Brain microvascular endothelial cell (primary cell): ENCODE measurements at regions not wholly inside any gene's neighbourhood (a gene's known extent, or its start where the extent isn't known, plus 50 kb on each side); places are given as distances from the start of the nearest gene placed in this dataset.

Experiments
- DNase-seq: peaks from one replicate; pipeline ENCODE4 v3.0.0-alpha.2; 2020
- H3K27ac ChIP-seq: fragments of 250-450 bp; sonication (Bioruptor Pico); 2 replicates; pipeline ENCODE4 v1.5.1; 2020; ENCODE audit warnings: mild to moderate bottlenecking, moderate library complexity
- H3K27me3 ChIP-seq: fragments of 250-450 bp; sonication (Bioruptor Pico); replicated peaks from 2 replicates; pipeline ENCODE4 v1.5.1; 2020; ENCODE audit warnings: mild to moderate bottlenecking
- H3K36me3 ChIP-seq: fragments of 250-450 bp; sonication (Bioruptor Pico); replicated peaks from 2 replicates; pipeline ENCODE4 v1.5.1; 2020; ENCODE audit warnings: mild to moderate bottlenecking
- H3K4me3 ChIP-seq: 2 replicates; pipeline ENCODE4 v1.5.1; 2011; ENCODE audit warnings: low read depth, mild to moderate bottlenecking, control low read depth, low read length, moderate library complexity
- in situ Hi-C: cut with HindIII; loops from 2 replicates; pipeline ENCODE4 v1.10.0; 2017; ENCODE audit warnings: low sequenced_read_pairs, low pct_ligation_motif_present
- TF ChIP-seq, protein P1 (sequence below): IDR thresholded peaks from 2 replicates; pipeline ENCODE4 v1.5.1; 2011; ENCODE audit warnings: low read depth, mild to moderate bottlenecking, moderate library complexity, low read length, control low read depth, inconsistent platforms; ENCODE audit errors: missing control alignments

DNA sequence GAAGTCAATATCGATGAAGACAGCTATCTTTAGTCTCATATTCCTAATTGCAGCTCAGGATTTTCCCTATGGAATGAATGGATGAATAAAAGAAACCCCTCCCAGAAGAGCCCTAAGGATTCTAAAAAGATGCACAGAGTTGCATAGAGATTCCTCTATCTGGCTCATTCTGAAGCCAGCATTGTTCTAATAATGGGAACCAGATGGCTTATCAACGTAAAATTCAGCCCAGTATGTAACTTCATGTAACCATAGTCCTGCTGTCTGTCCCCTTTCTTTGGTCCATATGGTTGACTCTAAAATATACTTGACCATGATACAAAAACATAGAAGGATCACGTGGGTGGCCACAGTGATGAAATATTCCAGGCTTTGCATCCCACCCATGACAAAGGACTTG is 508.6 kb downstream of the RASEF start:
- TF ChIP-seq, protein P1, sequence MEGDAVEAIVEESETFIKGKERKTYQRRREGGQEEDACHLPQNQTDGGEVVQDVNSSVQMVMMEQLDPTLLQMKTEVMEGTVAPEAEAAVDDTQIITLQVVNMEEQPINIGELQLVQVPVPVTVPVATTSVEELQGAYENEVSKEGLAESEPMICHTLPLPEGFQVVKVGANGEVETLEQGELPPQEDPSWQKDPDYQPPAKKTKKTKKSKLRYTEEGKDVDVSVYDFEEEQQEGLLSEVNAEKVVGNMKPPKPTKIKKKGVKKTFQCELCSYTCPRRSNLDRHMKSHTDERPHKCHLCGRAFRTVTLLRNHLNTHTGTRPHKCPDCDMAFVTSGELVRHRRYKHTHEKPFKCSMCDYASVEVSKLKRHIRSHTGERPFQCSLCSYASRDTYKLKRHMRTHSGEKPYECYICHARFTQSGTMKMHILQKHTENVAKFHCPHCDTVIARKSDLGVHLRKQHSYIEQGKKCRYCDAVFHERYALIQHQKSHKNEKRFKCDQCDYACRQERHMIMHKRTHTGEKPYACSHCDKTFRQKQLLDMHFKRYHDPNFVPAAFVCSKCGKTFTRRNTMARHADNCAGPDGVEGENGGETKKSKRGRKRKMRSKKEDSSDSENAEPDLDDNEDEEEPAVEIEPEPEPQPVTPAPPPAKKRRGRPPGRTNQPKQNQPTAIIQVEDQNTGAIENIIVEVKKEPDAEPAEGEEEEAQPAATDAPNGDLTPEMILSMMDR, result no peak

DNA sequence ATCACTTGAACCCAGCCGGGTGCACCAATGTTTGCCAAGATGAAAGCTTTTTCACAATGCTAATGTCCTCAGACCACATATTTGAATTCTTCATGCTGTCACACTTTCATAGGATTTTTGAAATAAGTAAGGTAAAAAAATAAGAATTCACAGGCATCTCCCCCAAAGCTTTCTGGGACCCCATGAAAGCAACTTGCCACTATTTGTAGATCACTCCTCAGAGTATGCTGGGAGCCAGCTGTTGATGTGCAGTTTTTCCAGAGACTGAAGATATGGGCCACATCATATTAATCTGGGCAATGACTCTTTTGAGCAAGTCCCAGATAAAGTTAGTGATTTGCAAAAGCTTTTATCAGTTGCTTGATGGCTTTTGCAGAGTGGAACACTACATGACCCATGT is 507.9 kb downstream of the RASEF start:
- H3K36me3 ChIP-seq, result no peaks in the 10 kb centered on the region
- no peak overlapping the region for H3K27ac ChIP-seq
- no peaks in the 10 kb centered on the region for H3K27me3 ChIP-seq
- DNase-seq, result no peak
- no peak overlapping the region for H3K4me3 ChIP-seq
- TF ChIP-seq, protein P1, result no peak
- in situ Hi-C loops, result no loop called here

More for the DNA sequence above, 508.6 kb downstream of the RASEF start:
- H3K27ac ChIP-seq, result no peak overlapping the region
- H3K27me3 ChIP-seq, result no peaks in the 10 kb centered on the region
- H3K36me3 ChIP-seq, result no peaks in the 10 kb centered on the region
- no peak for DNase-seq
- H3K4me3 ChIP-seq, result no peak overlapping the region
- in situ Hi-C loops, result no loop called here

DNA sequence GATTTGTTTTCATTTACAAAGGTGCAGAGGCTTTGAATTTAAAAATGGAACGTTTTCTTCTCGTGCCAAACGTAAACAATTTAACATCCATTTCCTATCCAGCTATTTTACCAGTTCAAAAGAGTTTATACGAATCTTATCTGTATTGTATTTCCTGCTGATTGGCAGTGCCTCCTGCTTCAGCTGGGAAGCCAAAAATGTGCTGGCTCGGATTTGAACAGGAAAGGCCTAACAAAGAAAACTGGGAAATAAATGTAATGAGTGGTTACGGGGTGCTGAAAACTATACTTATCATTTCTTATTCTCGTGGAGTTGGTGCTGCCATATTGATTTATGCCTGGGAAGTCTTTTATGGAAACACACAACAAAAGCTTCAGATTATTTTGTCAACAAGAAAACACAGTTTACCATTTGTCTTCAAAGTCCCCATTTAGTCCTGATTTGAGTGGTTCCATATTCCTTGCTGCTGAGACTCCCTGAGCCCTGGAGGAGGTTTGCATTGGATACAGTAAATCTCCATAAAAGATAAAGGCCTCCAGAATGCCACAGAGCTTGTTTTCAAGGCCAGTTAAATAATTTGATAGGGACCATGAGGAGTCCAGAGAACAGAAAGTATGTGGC is 507.4 kb downstream of the RASEF start:
- Histone ChIP-seq H3K36me3 (no peaks in the 10 kb centered on the region), H3K27ac (no peak overlapping the region), H3K27me3 (no peaks in the 10 kb centered on the region), H3K4me3 (no peak overlapping the region)
- DNase-seq, result no peak
- in situ Hi-C loops, result no loop called here
- TF ChIP-seq, protein P1, result no peak

DNA sequence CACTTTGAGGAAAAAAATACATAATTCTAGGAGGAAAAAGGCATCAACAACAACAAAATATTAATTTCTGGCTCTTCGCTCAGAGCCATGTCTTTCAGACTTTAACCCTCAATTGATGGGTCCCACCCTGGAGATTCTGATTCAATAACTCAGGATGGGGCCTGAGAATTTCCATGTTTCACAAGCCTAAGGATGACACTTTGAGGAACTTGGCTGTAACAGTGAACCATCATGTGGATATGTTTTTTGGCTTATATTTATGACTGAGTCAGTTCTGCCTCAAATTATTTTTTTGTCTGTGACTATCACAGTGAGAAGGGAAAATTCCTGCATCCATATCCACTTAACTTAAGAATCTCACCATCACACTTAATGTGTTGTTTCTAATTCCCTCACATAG is 504.6 kb downstream of the RASEF start:
- Histone ChIP-seq H3K36me3 (no peaks in the 10 kb centered on the region), H3K4me3 (no peak overlapping the region), H3K27ac (no peak overlapping the region), H3K27me3 (no peaks in the 10 kb centered on the region)
- TF ChIP-seq, protein P1, result no peak
- no peak for DNase-seq
- in situ Hi-C loops, result no loop called here

DNA sequence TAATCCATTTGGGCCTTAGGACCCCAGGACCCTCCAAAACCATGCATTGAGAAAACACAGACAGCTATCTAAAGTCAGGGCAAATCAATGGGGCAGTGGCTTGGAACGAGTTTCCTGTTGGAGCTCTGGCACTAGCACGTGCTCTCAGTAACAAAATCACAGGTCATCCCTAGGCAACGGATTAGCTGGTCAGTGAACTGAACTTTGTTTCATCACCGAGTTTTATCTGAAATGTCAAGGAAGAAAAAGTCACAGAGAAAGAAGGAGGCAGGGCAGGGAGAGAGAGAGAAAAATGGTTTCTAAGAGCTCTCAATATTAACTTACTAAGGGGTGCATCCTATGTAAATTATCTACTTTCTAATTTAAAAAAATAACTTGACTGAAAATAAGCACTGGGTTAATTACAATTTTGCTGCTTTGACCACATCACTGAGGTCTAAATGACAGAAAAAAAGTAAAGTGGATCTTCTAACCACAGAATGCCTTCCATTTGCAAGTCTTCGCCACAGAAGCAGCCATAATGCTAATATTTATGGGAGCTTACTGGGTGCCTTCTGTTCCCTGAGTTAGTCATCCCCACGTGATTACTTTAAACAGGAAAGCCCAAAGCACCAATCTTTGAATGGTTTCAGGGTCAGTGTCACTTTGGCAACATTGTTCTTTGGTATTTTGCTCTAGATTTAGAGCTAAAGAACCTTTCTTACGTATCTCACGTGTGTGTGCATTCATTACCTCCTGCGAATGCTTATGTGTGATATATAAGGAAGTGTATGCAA is 503.9 kb downstream of the RASEF start:
- TF ChIP-seq, protein P1, result no peak
- in situ Hi-C loops, result no loop called here
- Histone ChIP-seq H3K36me3 (no peaks in the 10 kb centered on the region), H3K27ac (no peak overlapping the region), H3K4me3 (no peak overlapping the region), H3K27me3 (no peaks in the 10 kb centered on the region)
- no peak for DNase-seq

DNA sequence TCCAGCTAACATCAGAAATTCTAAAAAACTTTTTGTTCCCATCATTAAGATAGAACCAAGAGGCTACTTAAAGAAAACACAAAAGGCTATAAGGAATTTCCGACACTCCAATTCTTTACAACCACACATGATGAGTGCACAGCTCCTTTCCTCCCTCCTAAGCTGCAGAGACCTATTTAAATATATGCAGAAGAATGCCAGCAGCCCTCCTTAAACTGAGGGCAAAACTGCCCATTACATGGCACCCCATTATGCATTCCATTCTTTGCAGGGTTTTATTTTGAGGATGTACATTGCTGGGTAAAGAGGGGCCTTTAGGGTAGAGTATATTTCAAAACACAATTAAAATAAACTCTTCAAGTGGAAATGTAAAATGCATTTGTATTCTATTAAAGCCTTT is 502.9 kb downstream of the RASEF start:
- TF ChIP-seq, protein P1, result no peak
- Histone ChIP-seq H3K4me3 (no peak overlapping the region), H3K27ac (no peak overlapping the region), H3K27me3 (no peaks in the 10 kb centered on the region), H3K36me3 (no peaks in the 10 kb centered on the region)
- no peak for DNase-seq
- in situ Hi-C loops, result no loop called here
